ENCODE measurements at regions not wholly inside any gene's neighbourhood (a gene's known extent, or its start where the extent isn't known, plus 50 kb on each side); places are given as distances from the start of the nearest gene placed in this dataset.

DNA sequence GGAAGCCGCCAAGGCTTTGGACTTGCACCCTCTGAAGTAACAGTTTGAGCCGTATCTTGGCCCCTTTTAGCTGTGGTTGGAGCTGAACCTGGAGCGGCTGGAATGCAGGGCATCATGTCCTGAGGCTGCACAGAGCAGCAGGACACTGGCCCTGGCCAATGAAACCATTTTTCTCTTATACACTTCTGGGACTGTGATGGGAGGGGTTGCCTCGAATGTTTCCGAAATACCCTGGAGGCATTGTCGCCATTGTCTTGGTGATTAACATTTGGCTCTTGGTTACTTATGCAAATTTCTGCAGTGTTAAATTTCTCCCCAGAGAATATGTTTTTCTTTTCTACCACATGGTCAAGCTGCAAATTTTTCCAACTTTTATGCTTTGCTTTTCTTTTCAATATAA lies 137.2 kb downstream of the MAGEC1 start:
- TF ChIP-seq, protein P1, sequence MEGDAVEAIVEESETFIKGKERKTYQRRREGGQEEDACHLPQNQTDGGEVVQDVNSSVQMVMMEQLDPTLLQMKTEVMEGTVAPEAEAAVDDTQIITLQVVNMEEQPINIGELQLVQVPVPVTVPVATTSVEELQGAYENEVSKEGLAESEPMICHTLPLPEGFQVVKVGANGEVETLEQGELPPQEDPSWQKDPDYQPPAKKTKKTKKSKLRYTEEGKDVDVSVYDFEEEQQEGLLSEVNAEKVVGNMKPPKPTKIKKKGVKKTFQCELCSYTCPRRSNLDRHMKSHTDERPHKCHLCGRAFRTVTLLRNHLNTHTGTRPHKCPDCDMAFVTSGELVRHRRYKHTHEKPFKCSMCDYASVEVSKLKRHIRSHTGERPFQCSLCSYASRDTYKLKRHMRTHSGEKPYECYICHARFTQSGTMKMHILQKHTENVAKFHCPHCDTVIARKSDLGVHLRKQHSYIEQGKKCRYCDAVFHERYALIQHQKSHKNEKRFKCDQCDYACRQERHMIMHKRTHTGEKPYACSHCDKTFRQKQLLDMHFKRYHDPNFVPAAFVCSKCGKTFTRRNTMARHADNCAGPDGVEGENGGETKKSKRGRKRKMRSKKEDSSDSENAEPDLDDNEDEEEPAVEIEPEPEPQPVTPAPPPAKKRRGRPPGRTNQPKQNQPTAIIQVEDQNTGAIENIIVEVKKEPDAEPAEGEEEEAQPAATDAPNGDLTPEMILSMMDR (IDR thresholded peaks at IDR 0.05; ENCODE audit: unreplicated experiment in 3 of 3), result no peak
- H3K36me3 Mint-ChIP-seq (ENCODE audit: low read depth), result no peaks in the 10 kb centered on the region
- H3K9me3 Mint-ChIP-seq, result peaks cover 13% of the 10 kb centered on the region
- no peaks in the 10 kb centered on the region for H3K27me3 Mint-ChIP-seq (ENCODE audit: low read depth)
- H3K27ac Mint-ChIP-seq, result no peak overlapping the region
- H3K4me3 Mint-ChIP-seq, result no peak overlapping the region
- H3K4me1 Mint-ChIP-seq, result peaks cover 8% of the 10 kb centered on the region

- Mint-ChIP-seq H3K36me3 (ENCODE audit: low read depth) (no peaks in the 10 kb centered on the region), H3K27ac (peak overlapping the region in 2 of 3 experiments; percentile 45 to 70), H3K9me3 (peaks cover 13% of the 10 kb centered on the region), H3K27me3 (ENCODE audit: low read depth) (no peaks in the 10 kb centered on the region), H3K4me1 (peaks cover 8% of the 10 kb centered on the region), H3K4me3 (no peak overlapping the region)
- TF ChIP-seq, protein P1 (IDR thresholded peaks at IDR 0.05; ENCODE audit: unreplicated experiment in 3 of 3), result no peak
These were observed 132.4 kb downstream of the MAGEC1 start for GRCh38 chrX:142036116-142036515.

DNA sequence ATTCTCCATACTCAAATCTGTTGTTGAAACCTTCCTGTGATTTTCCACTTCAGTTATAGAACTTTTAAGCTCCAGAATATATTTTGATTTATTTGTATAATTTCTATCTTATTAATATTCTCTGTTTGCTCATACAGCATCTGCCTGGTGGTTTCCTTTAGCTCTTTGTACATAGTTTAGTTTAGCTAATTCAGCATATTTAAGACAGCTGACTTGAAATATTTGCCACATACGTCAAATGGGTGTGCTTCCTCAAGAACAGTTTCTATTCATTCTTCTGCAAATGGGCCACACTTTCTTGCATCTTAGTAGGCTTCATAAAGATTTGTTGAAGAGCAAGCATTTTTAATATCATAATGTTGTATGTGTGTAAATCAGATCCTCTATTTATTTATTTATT lies 101.8 kb downstream of the MAGEC1 start:
- H3K36me3 Mint-ChIP-seq (ENCODE audit: low read depth), result no peaks in the 10 kb centered on the region
- peaks cover 20% of the 10 kb centered on the region for H3K9me3 Mint-ChIP-seq
- H3K4me1 Mint-ChIP-seq, result no peaks in the 10 kb centered on the region
- H3K27me3 Mint-ChIP-seq (ENCODE audit: low read depth), result no peaks in the 10 kb centered on the region
- no peak overlapping the region for H3K27ac Mint-ChIP-seq
- TF ChIP-seq, protein P1 (IDR thresholded peaks at IDR 0.05; ENCODE audit: unreplicated experiment in 3 of 3), result no peak
- no peak overlapping the region for H3K4me3 Mint-ChIP-seq

DNA sequence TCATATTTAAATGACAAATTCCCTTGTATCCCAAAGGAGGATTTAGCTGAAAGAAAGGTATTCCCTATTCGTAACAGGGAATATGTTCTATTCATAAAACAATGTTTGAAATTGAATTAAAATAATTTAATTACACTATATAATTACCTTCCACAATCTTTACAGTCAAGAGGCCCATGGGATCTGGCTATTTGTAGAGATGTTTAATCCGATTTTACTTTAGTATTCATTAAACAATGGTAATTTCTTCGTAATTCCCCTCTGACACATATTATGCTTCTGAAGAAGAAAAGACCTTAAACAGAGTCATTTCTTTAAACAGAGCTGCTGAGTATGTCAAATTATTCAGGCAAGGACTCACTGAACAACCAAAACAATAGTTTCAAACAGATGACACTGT lies 98.8 kb downstream of the MAGEC1 start:
- H3K27me3 Mint-ChIP-seq (ENCODE audit: low read depth), result no peaks in the 10 kb centered on the region
- no peak overlapping the region for H3K4me3 Mint-ChIP-seq
- TF ChIP-seq, protein P1 (IDR thresholded peaks at IDR 0.05; ENCODE audit: unreplicated experiment in 3 of 3), result no peak
- no peaks in the 10 kb centered on the region for H3K36me3 Mint-ChIP-seq (ENCODE audit: low read depth)
- H3K27ac Mint-ChIP-seq, result no peak overlapping the region
- H3K4me1 Mint-ChIP-seq, result no peaks in the 10 kb centered on the region
- H3K9me3 Mint-ChIP-seq, result peaks cover 16% of the 10 kb centered on the region

GRCh38 chrX:142001934-142002333 lies 98.2 kb downstream of the MAGEC1 start:
- Mint-ChIP-seq H3K36me3 (ENCODE audit: low read depth) (no peaks in the 10 kb centered on the region), H3K9me3 (peaks cover 16% of the 10 kb centered on the region), H3K4me3 (no peak overlapping the region), H3K4me1 (no peaks in the 10 kb centered on the region), H3K27ac (no peak overlapping the region), H3K27me3 (ENCODE audit: low read depth) (no peaks in the 10 kb centered on the region)
- TF ChIP-seq, protein P1 (IDR thresholded peaks at IDR 0.05; ENCODE audit: unreplicated experiment in 3 of 3), result no peak

DNA sequence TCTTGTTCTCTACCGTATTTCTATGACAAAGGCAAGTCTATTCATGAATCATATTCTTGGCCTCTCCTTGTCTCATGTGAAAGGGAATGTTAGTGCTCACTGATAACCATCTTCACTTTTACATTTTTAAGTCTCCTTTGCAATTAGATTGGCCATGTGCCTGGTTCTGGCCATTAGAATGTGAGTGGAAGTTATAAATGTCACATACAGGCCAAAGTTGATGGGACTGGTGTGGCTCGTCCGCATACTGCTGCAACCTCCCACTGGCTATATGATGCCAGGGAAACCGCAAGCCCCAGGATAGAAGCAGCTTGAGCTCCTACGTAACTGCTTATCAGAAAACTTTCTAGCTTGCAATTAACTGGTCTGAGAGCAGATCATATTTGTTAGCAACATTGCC lies 86.1 kb downstream of the MAGEC1 start:
- peaks cover 15% of the 10 kb centered on the region for H3K4me1 Mint-ChIP-seq
- H3K36me3 Mint-ChIP-seq (ENCODE audit: low read depth), result no peaks in the 10 kb centered on the region
- H3K27me3 Mint-ChIP-seq (ENCODE audit: low read depth), result peaks cover 2% of the 10 kb centered on the region
- H3K9me3 Mint-ChIP-seq, result peaks cover 16% of the 10 kb centered on the region
- TF ChIP-seq, protein P1 (IDR thresholded peaks at IDR 0.05; ENCODE audit: unreplicated experiment in 3 of 3), result no peak
- H3K4me3 Mint-ChIP-seq, result no peak overlapping the region
- peak overlapping the region; percentile 3 to 43 (median 6) for H3K27ac Mint-ChIP-seq
